ENCODE measurements at regions not wholly inside any gene's neighbourhood (a gene's known extent, or its start where the extent isn't known, plus 50 kb on each side); places are given as distances from the start of the nearest gene placed in this dataset.

- H3K27me3 ChIP-seq (replicated peaks; ENCODE audit: control insufficient read depth, insufficient read depth, low read length) = no peaks in the 10 kb centered on the region
- TF ChIP-seq, protein P1, sequence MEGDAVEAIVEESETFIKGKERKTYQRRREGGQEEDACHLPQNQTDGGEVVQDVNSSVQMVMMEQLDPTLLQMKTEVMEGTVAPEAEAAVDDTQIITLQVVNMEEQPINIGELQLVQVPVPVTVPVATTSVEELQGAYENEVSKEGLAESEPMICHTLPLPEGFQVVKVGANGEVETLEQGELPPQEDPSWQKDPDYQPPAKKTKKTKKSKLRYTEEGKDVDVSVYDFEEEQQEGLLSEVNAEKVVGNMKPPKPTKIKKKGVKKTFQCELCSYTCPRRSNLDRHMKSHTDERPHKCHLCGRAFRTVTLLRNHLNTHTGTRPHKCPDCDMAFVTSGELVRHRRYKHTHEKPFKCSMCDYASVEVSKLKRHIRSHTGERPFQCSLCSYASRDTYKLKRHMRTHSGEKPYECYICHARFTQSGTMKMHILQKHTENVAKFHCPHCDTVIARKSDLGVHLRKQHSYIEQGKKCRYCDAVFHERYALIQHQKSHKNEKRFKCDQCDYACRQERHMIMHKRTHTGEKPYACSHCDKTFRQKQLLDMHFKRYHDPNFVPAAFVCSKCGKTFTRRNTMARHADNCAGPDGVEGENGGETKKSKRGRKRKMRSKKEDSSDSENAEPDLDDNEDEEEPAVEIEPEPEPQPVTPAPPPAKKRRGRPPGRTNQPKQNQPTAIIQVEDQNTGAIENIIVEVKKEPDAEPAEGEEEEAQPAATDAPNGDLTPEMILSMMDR (IDR thresholded peaks at IDR 0.05; ENCODE audit: insufficient read depth, low read length, poor library complexity, severe bottlenecking) = no peak
- no peak for DNase-seq (ENCODE audit: extremely low read depth, insufficient read length)
- no peaks in the 10 kb centered on the region for H3K36me3 ChIP-seq (ENCODE audit: control insufficient read depth, insufficient read depth, low read length)
- no peak overlapping the region for H3K4me3 ChIP-seq (replicated peaks; ENCODE audit: low read depth, low read length)
Observed at GRCh38 chr10:88200312-88201032, 337.0 kb downstream of the PTEN start.

DNA sequence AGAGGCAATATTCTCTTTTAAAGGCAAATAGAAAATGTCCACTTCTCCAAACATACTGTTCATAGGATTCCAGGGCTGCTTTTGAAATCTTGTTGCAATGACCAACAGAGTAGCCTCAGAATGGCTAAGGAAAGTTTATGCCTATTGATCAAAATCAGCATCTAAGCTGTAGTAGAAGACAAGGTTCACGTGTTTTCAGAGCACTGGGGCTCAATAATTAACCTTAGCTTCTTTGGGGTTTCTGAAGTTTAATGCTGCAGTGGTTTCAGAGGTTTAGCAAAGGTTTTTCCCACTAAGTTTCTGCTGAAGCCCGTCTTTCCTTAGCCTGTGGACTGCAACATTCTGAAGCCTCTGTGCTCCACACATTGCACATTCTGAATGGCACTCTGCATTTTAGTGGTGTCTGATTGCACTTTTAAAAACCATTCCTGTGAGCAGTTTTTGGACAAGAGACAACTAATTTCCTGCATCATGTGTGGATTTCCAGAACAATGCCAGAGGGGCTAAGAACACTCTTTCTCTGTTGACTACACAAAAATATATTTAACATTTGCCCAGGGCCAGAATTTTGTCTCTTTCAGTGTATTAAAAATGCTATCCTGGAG is 342.5 kb downstream of the PTEN start:
- Histone ChIP-seq H3K27me3 (replicated peaks; ENCODE audit: control insufficient read depth, insufficient read depth, low read length) (no peaks in the 10 kb centered on the region), H3K36me3 (ENCODE audit: control insufficient read depth, insufficient read depth, low read length) (no peaks in the 10 kb centered on the region), H3K4me3 (replicated peaks; ENCODE audit: low read depth, low read length) (no peak overlapping the region)
- no peak for DNase-seq (ENCODE audit: extremely low read depth, insufficient read length)
- TF ChIP-seq, protein P1 (IDR thresholded peaks at IDR 0.05; ENCODE audit: insufficient read depth, low read length, poor library complexity, severe bottlenecking) = no peak

DNA sequence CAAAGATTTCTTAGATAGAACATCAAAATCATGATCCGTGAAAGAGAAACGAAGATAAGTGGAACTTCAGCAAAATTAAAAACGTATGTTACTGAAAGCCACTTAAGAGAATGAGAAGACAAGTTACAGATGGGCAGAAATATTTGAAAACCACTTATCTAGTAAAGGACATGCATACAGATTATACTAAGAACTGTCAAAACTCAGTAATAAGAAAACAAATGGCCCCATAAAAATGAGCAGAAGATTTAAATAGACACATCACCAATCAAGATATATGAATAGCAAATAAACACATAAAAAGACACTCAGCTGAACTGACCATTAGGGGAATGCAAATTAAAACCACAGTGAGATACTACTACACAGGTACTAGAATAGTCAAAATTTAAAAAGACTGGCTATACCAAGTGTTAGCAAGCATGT is 343.7 kb downstream of the PTEN start:
- no peak for DNase-seq (ENCODE audit: extremely low read depth, insufficient read length)
- no peaks in the 10 kb centered on the region for H3K36me3 ChIP-seq (ENCODE audit: control insufficient read depth, insufficient read depth, low read length)

GRCh38 chr10:88209231-88209630 is 345.8 kb downstream of the PTEN start:
- no peak for DNase-seq (ENCODE audit: extremely low read depth, insufficient read length)
- no peaks in the 10 kb centered on the region for H3K36me3 ChIP-seq (ENCODE audit: control insufficient read depth, insufficient read depth, low read length)
- TF ChIP-seq, protein P1 (IDR thresholded peaks at IDR 0.05; ENCODE audit: insufficient read depth, low read length, poor library complexity, severe bottlenecking) = no peak
- H3K4me3 ChIP-seq (replicated peaks; ENCODE audit: low read depth, low read length) = no peak overlapping the region
- no peaks in the 10 kb centered on the region for H3K27me3 ChIP-seq (replicated peaks; ENCODE audit: control insufficient read depth, insufficient read depth, low read length)

More for the DNA sequence above, 343.7 kb downstream of the PTEN start:
- TF ChIP-seq, protein P1 (IDR thresholded peaks at IDR 0.05; ENCODE audit: insufficient read depth, low read length, poor library complexity, severe bottlenecking) = no peak
- no peak overlapping the region for H3K4me3 ChIP-seq (replicated peaks; ENCODE audit: low read depth, low read length)
- H3K27me3 ChIP-seq (replicated peaks; ENCODE audit: control insufficient read depth, insufficient read depth, low read length) = no peaks in the 10 kb centered on the region

GRCh38 chr10:88209837-88210561 is 346.6 kb downstream of the PTEN start:
- DNase-seq (ENCODE audit: extremely low read depth, insufficient read length) = no peak
- H3K4me3 ChIP-seq (replicated peaks; ENCODE audit: low read depth, low read length) = no peak overlapping the region

More at GRCh38 chr10:88209837-88210561, 346.6 kb downstream of the PTEN start:
- H3K36me3 ChIP-seq (ENCODE audit: control insufficient read depth, insufficient read depth, low read length) = no peaks in the 10 kb centered on the region
- TF ChIP-seq, protein P1 (IDR thresholded peaks at IDR 0.05; ENCODE audit: insufficient read depth, low read length, poor library complexity, severe bottlenecking) = no peak
- no peaks in the 10 kb centered on the region for H3K27me3 ChIP-seq (replicated peaks; ENCODE audit: control insufficient read depth, insufficient read depth, low read length)
